ENCODE measurements at regions not wholly inside any gene's neighbourhood (a gene's known extent, or its start where the extent isn't known, plus 50 kb on each side); places are given as distances from the start of the nearest gene placed in this dataset.

- TF ChIP-seq CTCF (IDR thresholded peaks at IDR 0.05; ENCODE audit: low read depth, low read length, missing input control) (no peak), YY1 (IDR thresholded peaks at IDR 0.05) (no peak), REST (IDR thresholded peaks at IDR 0.05) (no peak), TAF1 (conservative IDR thresholded peaks at IDR 0.05) (no peak), MAX (IDR thresholded peaks at IDR 0.05) (no peak), RAD21 (IDR thresholded peaks at IDR 0.05) (no peak), SP1 (IDR thresholded peaks at IDR 0.05) (no peak), GABPA (IDR thresholded peaks at IDR 0.05 in 1 of 2, conservative IDR thresholded peaks at IDR 0.05 in 1 of 2) (no peak), ATF3 (IDR thresholded peaks at IDR 0.05) (no peak), JUND (IDR thresholded peaks at IDR 0.05) (no peak)
Observed at GRCh38 chr10:8304861-8305260, 250.4 kb downstream of the GATA3 start.
